ENCODE measurements at regions not wholly inside any gene's neighbourhood (a gene's known extent, or its start where the extent isn't known, plus 50 kb on each side); places are given as distances from the start of the nearest gene placed in this dataset.

DNA sequence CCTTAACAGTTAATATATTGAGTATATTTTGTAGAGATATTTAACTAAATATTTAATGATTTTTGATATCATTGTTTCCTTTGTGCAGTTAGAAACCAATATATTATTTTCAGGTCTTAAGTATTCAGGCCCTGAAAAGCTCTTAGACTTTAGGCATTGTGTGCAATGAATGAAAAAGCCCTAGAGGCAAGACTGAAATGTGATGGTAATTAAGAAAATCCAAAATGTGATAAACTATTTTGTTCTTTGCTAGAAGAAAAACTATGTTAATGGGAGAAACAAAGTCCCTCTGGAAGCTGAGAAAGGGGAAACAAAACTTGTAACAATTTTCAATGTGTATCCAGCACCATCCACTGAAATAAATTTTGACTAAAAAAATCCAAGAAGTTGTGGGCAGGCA is 54.6 kb upstream of the SSR3 start:
- no peaks in the 10 kb centered on the region for H3K36me3 ChIP-seq
- FAIRE-seq (no peak), ATAC-seq (no peak), DNase-seq (no peak)
- no peaks in the 10 kb centered on the region for H3K9me3 ChIP-seq
- intact Hi-C loops (cut with DNase I) = no loop called here
- no peak overlapping the region for H3K27ac ChIP-seq
- TF ChIP-seq, protein P1, sequence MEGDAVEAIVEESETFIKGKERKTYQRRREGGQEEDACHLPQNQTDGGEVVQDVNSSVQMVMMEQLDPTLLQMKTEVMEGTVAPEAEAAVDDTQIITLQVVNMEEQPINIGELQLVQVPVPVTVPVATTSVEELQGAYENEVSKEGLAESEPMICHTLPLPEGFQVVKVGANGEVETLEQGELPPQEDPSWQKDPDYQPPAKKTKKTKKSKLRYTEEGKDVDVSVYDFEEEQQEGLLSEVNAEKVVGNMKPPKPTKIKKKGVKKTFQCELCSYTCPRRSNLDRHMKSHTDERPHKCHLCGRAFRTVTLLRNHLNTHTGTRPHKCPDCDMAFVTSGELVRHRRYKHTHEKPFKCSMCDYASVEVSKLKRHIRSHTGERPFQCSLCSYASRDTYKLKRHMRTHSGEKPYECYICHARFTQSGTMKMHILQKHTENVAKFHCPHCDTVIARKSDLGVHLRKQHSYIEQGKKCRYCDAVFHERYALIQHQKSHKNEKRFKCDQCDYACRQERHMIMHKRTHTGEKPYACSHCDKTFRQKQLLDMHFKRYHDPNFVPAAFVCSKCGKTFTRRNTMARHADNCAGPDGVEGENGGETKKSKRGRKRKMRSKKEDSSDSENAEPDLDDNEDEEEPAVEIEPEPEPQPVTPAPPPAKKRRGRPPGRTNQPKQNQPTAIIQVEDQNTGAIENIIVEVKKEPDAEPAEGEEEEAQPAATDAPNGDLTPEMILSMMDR (IDR thresholded peaks at IDR 0.05) = no peak
- H3K4me1 ChIP-seq = peaks cover 0 to 11% (median 3%) of the 10 kb centered on the region in 3 donors
- H3K4me3 ChIP-seq = no peak overlapping the region
- H3K27me3 ChIP-seq = no peaks in the 10 kb centered on the region

- DNase-seq (no peak), ATAC-seq (no peak), FAIRE-seq (no peak)
- H3K4me1 ChIP-seq = peaks cover 0 to 11% (median 3%) of the 10 kb centered on the region in 3 donors
- H3K27ac ChIP-seq = no peak overlapping the region
- H3K36me3 ChIP-seq = no peaks in the 10 kb centered on the region
- TF ChIP-seq, protein P1 (IDR thresholded peaks at IDR 0.05) = no peak
- no peaks in the 10 kb centered on the region for H3K9me3 ChIP-seq
- intact Hi-C loops (cut with DNase I) = no loop called here
- H3K27me3 ChIP-seq = no peaks in the 10 kb centered on the region
- no peak overlapping the region for H3K4me3 ChIP-seq
- 80 to 84% methylated on average over 9 of the region's 9 CpGs for WGBS, 2 donors
Measured at GRCh38 chr3:156608601-156609514, 53.9 kb upstream of the SSR3 start.

GRCh38 chr3:156606729-156607128 is 51.8 kb upstream of the SSR3 start:
- Histone ChIP-seq H3K4me1 (peaks cover 0 to 11% (median 3%) of the 10 kb centered on the region in 3 donors), H3K36me3 (no peaks in the 10 kb centered on the region), H3K27me3 (no peaks in the 10 kb centered on the region), H3K4me3 (peak overlapping the region in 2 of 4 donors; percentile 9 to 44), H3K27ac (peak overlapping the region in 1 of 4 donors; percentile 62), H3K9me3 (no peaks in the 10 kb centered on the region)
- FAIRE-seq (no peak), ATAC-seq (peak in 3 of 4 donors; percentile 20 to 51 (median 46)), DNase-seq (no peak)
- intact Hi-C loops (cut with DNase I) = no loop called here
- WGBS, 2 donors = 68 to 72% methylated on average over 4 of the region's 4 CpGs
- TF ChIP-seq, protein P1 (IDR thresholded peaks at IDR 0.05) = no peak

- TF ChIP-seq, protein P1 (IDR thresholded peaks at IDR 0.05) = no peak
- H3K4me1 ChIP-seq = peaks cover 0 to 11% (median 3%) of the 10 kb centered on the region in 3 donors
- no peaks in the 10 kb centered on the region for H3K27me3 ChIP-seq
- intact Hi-C loops (cut with DNase I) = no loop called here
- ATAC-seq (peak; percentile 85 to 92 (median 92)), DNase-seq (peak; percentile 20 to 75 (median 33)), FAIRE-seq (no peak)
- no peaks in the 10 kb centered on the region for H3K9me3 ChIP-seq
- no peaks in the 10 kb centered on the region for H3K36me3 ChIP-seq
- WGBS, 2 donors = 11 to 13% methylated on average over 37 of the region's 37 CpGs
- H3K27ac ChIP-seq = peak overlapping the region in 2 of 4 donors; percentile 49 to 62
- H3K4me3 ChIP-seq = peak overlapping the region in 3 of 4 donors; percentile 9 to 44 (median 25)
Measured at GRCh38 chr3:156605686-156606605, 51.0 kb upstream of the SSR3 start.
